H1 (cell line): ENCODE measurements at regions not wholly inside any gene's neighbourhood (a gene's known extent, or its start where the extent isn't known, plus 50 kb on each side); places are given as distances from the start of the nearest gene placed in this dataset.

Experiments used
- CHD7 ChIP-seq: fragments of 300-600 bp; sonication (generic); IDR thresholded peaks from 2 replicates; pipeline ENCODE4 v1.7.1; 2012; ENCODE audit warnings: low read length, moderate library complexity, mild to moderate bottlenecking, inconsistent platforms; ENCODE audit not compliant: insufficient replicate concordance
- NANOG ChIP-seq: IDR thresholded peaks from 2 replicates; pipeline ENCODE4 v1.6.1; 2011; ENCODE audit warnings: low read length, low read depth, mild to moderate bottlenecking, inconsistent platforms; ENCODE audit not compliant: insufficient read depth, poor library complexity, severe bottlenecking
- PHF8 ChIP-seq: fragments of 200-600 bp; sonication (generic); conservative IDR thresholded peaks from 2 replicates; pipeline ENCODE4 v1.7.1; 2012; ENCODE audit warnings: low read depth, mild to moderate bottlenecking, inconsistent platforms, low read length, moderate library complexity
- SIRT6 ChIP-seq: IDR thresholded peaks from one replicate; pipeline ENCODE4 v1.7.1; 2012; ENCODE audit warnings: low read length, inconsistent platforms

- no peak for TF ChIP-seq SIRT6
- no peak for TF ChIP-seq CHD7
- no peak for TF ChIP-seq PHF8
- TF ChIP-seq NANOG: no peak
Measured at GRCh38 chr15:61654002-61654740, 406.1 kb downstream of the VPS13C start (continued).
